CD14-positive monocyte (primary cell): ENCODE measurements at regions not wholly inside any gene's neighbourhood (a gene's known extent, or its start where the extent isn't known, plus 50 kb on each side); places are given as distances from the start of the nearest gene placed in this dataset.

Experiments used
- DNase-seq, 3 donors: peaks; one replicate each; pipeline ENCODE4 v3.0.0-alpha.2; 2011 to 2022
- H2AFZ ChIP-seq: 2 replicates; pipeline ENCODE4 v1.6.0; 2012; ENCODE audit warnings: mild to moderate bottlenecking, low read depth, low read length, inconsistent platforms; ENCODE audit not compliant: insufficient read depth, poor library complexity, severe bottlenecking
- H3K27ac ChIP-seq, 2 donors: 1 replicate in 1 of 2; 2 replicates in 1 of 2; pipeline ENCODE4 v1.5.1; 2012 to 2013; ENCODE audit warnings: low read length in 2 of 2, control low read depth in 1 of 2, inconsistent platforms in 1 of 2, low read depth in 1 of 2, mild to moderate bottlenecking in 1 of 2
- H3K27me3 ChIP-seq, 2 donors: one replicate each; pipeline versions ENCODE4 v1.6.0 to v1.6.1; 2011 to 2013; ENCODE audit warnings: low read length in 2 of 2; ENCODE audit not compliant: control insufficient read depth in 2 of 2, insufficient read depth in 2 of 2
- H3K36me3 ChIP-seq, 2 donors: replicated peaks in 1 of 2; 1 replicate in 1 of 2; 2 replicates in 1 of 2; pipeline versions ENCODE4 v1.5.1 to v1.6.1; 2012 to 2013; ENCODE audit warnings: low read length in 2 of 2, control low read depth in 1 of 2, inconsistent platforms in 1 of 2, mild to moderate bottlenecking in 1 of 2; ENCODE audit not compliant: insufficient read depth in 2 of 2, control insufficient read depth in 1 of 2
- H3K4me1 ChIP-seq, 2 donors: 1 replicate in 1 of 2; 2 replicates in 1 of 2; pipeline versions ENCODE4 v1.5.1 to v1.6.1; 2012 to 2013; ENCODE audit warnings: low read length in 2 of 2, control low read depth in 1 of 2, inconsistent platforms in 1 of 2, mild to moderate bottlenecking in 1 of 2, moderate library complexity in 1 of 2; ENCODE audit not compliant: insufficient read depth in 2 of 2, control insufficient read depth in 1 of 2
- H3K4me2 ChIP-seq: replicated peaks from 2 replicates; pipeline ENCODE3; 2012; ENCODE audit warnings: low read length, moderate library complexity, mild to moderate bottlenecking; ENCODE audit not compliant: poor library complexity, severe bottlenecking; ENCODE audit errors: extremely low read depth
- H3K4me3 ChIP-seq, 3 experiments: fragments of 200-600 bp in 1 of 3; sonication (generic) in 1 of 3; replicated peaks in 1 of 3; 1 replicate in 2 of 3; 2 replicates in 1 of 3; pipeline ENCODE4 v1.5.1; 2011 to 2013; ENCODE audit warnings: low read length in 3 of 3, mild to moderate bottlenecking in 3 of 3, control low read depth in 2 of 3, low read depth in 2 of 3, inconsistent platforms in 1 of 3, moderate library complexity in 1 of 3
- H3K79me2 ChIP-seq: 2 replicates; pipeline ENCODE4 v1.6.0; 2012; ENCODE audit warnings: mild to moderate bottlenecking, control low read depth, inconsistent platforms, low read length, moderate library complexity; ENCODE audit not compliant: insufficient read depth
- H3K9ac ChIP-seq: 2 replicates; pipeline ENCODE4 v1.6.0; 2017; ENCODE audit warnings: low read length, mild to moderate bottlenecking; ENCODE audit not compliant: insufficient read depth, poor library complexity, severe bottlenecking
- H3K9me3 ChIP-seq, 2 donors: replicated peaks in 1 of 2; 1 replicate in 1 of 2; 2 replicates in 1 of 2; pipeline versions ENCODE4 v1.5.1 to v1.6.1; 2012 to 2013; ENCODE audit warnings: low read length in 2 of 2, control low read depth in 1 of 2; ENCODE audit not compliant: control insufficient read depth in 1 of 2, insufficient read depth in 1 of 2
- H4K20me1 ChIP-seq: 2 replicates; pipeline ENCODE4 v1.6.0; 2012; ENCODE audit warnings: mild to moderate bottlenecking, low read length, control low read depth, moderate library complexity; ENCODE audit not compliant: insufficient read depth
- H3K27ac Mint-ChIP-seq, 7 donors: one replicate each; pipeline ENCODE4 v1.8.0; 2020; ENCODE audit warnings: mild to moderate bottlenecking in 7 of 7, mixed read lengths in 7 of 7, moderate library complexity in 6 of 7, inconsistent platforms in 2 of 7
- H3K27me3 Mint-ChIP-seq, 3 donors: one replicate each; pipeline ENCODE4 v1.8.0; 2021 to 2022; ENCODE audit warnings: low read depth in 3 of 3, mild to moderate bottlenecking in 3 of 3, mixed read lengths in 3 of 3, moderate library complexity in 3 of 3, inconsistent platforms in 1 of 3
- H3K36me3 Mint-ChIP-seq, 2 donors: one replicate each; pipeline ENCODE4 v1.8.0; 2020; ENCODE audit warnings: mixed read lengths in 2 of 2, inconsistent platforms in 1 of 2, mild to moderate bottlenecking in 1 of 2
- H3K4me1 Mint-ChIP-seq: one replicate; pipeline ENCODE4 v1.8.0; 2020; ENCODE audit warnings: mild to moderate bottlenecking, mixed read lengths
- H3K4me3 Mint-ChIP-seq, 2 donors: one replicate each; pipeline ENCODE4 v1.8.0; 2020; ENCODE audit warnings: mild to moderate bottlenecking in 2 of 2, mixed read lengths in 2 of 2, moderate library complexity in 1 of 2
- H3K9me3 Mint-ChIP-seq, 7 donors: one replicate each; pipeline ENCODE4 v1.8.0; 2020 to 2022; ENCODE audit warnings: mixed read lengths in 7 of 7, mild to moderate bottlenecking in 6 of 7, moderate library complexity in 6 of 7, inconsistent platforms in 2 of 7
- WGBS: methylation state at CpG from one replicate; pipeline ENCODE4 v1.1.5; 2013; ENCODE audit warnings: missing lambda C conversion rate; ENCODE audit not compliant: insufficient coverage; 5-methylcytosine and 5-hydroxymethylcytosine counted together
- intact Hi-C, 2 donors: fragments of 100-400 bp; cut with micrococcal nuclease; formaldehyde crosslinking; loops; one replicate each; pipeline versions ENCODE4 v1.15.0 to v1.15.1; 2023
- TF ChIP-seq, protein P1 (sequence below): fragments of 200-600 bp; IDR thresholded peaks from one replicate; pipeline ENCODE4 v1.8.0; 2022; ENCODE audit warnings: antibody characterized with exemption, mild to moderate bottlenecking

DNA sequence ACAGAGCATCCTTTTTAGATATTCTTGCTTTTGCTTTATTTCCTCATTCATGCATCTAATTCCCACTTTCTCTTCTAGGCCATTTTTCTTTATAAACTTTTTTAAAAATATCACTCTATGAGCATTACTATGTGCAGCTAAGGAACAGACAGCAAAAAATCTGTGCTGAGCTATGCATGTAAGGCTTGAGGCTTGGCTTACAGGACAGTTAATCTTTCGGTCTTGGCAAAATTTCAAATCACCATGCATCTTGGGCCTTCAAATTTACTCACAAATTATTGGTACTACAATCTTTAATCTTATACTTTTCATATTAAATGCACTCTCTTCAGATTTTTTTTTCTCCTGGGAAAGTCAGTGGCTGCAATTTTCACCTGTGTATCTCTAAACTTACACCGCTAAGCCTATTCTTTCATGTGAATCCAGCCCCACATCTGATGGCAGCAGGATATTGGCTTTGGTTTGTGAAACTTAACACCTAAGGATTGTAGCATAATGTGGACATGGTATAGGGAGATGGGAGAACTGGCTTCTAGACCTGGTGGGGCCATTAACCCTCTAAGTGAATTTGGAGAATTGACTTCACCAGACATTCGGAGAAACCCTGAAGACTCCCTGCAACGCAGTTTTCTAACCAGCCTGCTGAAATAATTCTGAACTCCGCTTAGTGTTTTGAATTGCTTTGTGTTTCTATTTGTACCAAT, 278.3 kb downstream of the SPRY1 start:
- H3K36me3 ChIP-seq, result no peaks in the 10 kb centered on the region
- H3K27me3 ChIP-seq, result peaks cover 14 to 17% of the 10 kb centered on the region in 2 donors
- no peaks in the 10 kb centered on the region for H3K79me2 ChIP-seq
- H3K4me2 ChIP-seq, result no peak overlapping the region
- Mint-ChIP-seq H3K27ac (no peak overlapping the region), H3K4me3 (no peak overlapping the region), H3K9me3 (peaks cover 0 to 1% (median 0%) of the 10 kb centered on the region in 7 donors), H3K36me3 (no peaks in the 10 kb centered on the region), H3K4me1 (peaks cover 13% of the 10 kb centered on the region), H3K27me3 (peaks cover 13 to 22% (median 18%) of the 10 kb centered on the region in 3 donors)
- peaks cover 4 to 9% of the 10 kb centered on the region in 2 donors for H3K4me1 ChIP-seq
- TF ChIP-seq, protein P1, sequence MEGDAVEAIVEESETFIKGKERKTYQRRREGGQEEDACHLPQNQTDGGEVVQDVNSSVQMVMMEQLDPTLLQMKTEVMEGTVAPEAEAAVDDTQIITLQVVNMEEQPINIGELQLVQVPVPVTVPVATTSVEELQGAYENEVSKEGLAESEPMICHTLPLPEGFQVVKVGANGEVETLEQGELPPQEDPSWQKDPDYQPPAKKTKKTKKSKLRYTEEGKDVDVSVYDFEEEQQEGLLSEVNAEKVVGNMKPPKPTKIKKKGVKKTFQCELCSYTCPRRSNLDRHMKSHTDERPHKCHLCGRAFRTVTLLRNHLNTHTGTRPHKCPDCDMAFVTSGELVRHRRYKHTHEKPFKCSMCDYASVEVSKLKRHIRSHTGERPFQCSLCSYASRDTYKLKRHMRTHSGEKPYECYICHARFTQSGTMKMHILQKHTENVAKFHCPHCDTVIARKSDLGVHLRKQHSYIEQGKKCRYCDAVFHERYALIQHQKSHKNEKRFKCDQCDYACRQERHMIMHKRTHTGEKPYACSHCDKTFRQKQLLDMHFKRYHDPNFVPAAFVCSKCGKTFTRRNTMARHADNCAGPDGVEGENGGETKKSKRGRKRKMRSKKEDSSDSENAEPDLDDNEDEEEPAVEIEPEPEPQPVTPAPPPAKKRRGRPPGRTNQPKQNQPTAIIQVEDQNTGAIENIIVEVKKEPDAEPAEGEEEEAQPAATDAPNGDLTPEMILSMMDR, result no peak
- H4K20me1 ChIP-seq, result no peaks in the 10 kb centered on the region
- no peak overlapping the region for H2AFZ ChIP-seq
- WGBS, result 100% methylated on average over 1 of the region's 5 CpGs
- no peak for DNase-seq
- no peaks in the 10 kb centered on the region for H3K9me3 ChIP-seq
- intact Hi-C loops, result no loop called here
- H3K4me3 ChIP-seq, result no peak overlapping the region
- H3K27ac ChIP-seq, result no peak overlapping the region
- H3K9ac ChIP-seq, result no peak overlapping the region

GRCh38 chr4:123675567-123675966, 279.0 kb downstream of the SPRY1 start:
- no peaks in the 10 kb centered on the region for H3K9me3 ChIP-seq
- H3K27me3 ChIP-seq, result peaks cover 14 to 16% of the 10 kb centered on the region in 2 donors
- H3K4me3 ChIP-seq, result no peak overlapping the region
- H4K20me1 ChIP-seq, result no peaks in the 10 kb centered on the region
- no peaks in the 10 kb centered on the region for H3K79me2 ChIP-seq
- Mint-ChIP-seq H3K27me3 (peaks cover 13 to 19% (median 18%) of the 10 kb centered on the region in 3 donors), H3K4me3 (peak overlapping the region in 1 of 2 donors; percentile 40), H3K36me3 (no peaks in the 10 kb centered on the region), H3K9me3 (peaks cover 0 to 1% (median 0%) of the 10 kb centered on the region in 7 donors), H3K27ac (no peak overlapping the region), H3K4me1 (peaks cover 13% of the 10 kb centered on the region)
- H3K4me1 ChIP-seq, result peaks cover 4 to 9% of the 10 kb centered on the region in 2 donors
- WGBS, result no CpG with 5 or more reads among the region's 1 CpG
- H3K9ac ChIP-seq, result no peak overlapping the region
- no peaks in the 10 kb centered on the region for H3K36me3 ChIP-seq
- no peak overlapping the region for H2AFZ ChIP-seq
- no peak for DNase-seq
- TF ChIP-seq, protein P1, result no peak
- H3K4me2 ChIP-seq, result no peak overlapping the region
- no peak overlapping the region for H3K27ac ChIP-seq
- intact Hi-C loops, result no loop called here
